ENCODE measurements at regions not wholly inside any gene's neighbourhood (a gene's known extent, or its start where the extent isn't known, plus 50 kb on each side); places are given as distances from the start of the nearest gene placed in this dataset.

DNA sequence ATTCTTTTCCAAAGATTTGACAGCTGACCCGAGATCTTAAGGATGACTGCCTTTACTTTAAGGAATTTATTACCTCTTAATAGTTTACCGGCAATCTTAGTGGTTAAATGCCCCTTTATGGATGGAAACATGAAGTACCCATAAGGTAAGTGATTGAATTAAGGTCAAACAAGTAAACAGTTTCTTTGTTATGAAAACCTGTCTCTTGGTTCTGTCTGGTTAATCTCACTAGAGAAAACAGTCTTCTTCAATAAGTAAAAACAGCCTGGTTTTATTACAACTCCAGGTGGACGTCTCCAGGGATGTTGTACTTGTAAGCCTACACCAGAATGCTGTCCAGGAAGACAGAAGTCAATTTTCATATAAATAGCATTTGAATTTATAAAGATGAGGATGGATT lies 161.8 kb upstream of the MTPN start:
- no peak overlapping the region for H3K27ac Mint-ChIP-seq (ENCODE audit: unreplicated experiment)
- H3K4me3 Mint-ChIP-seq (ENCODE audit: unreplicated experiment) = no peak overlapping the region
- H3K4me1 Mint-ChIP-seq (ENCODE audit: unreplicated experiment) = peaks cover 9% of the 10 kb centered on the region
- no peaks in the 10 kb centered on the region for H3K36me3 Mint-ChIP-seq (ENCODE audit: unreplicated experiment)
- TF ChIP-seq, protein P1, sequence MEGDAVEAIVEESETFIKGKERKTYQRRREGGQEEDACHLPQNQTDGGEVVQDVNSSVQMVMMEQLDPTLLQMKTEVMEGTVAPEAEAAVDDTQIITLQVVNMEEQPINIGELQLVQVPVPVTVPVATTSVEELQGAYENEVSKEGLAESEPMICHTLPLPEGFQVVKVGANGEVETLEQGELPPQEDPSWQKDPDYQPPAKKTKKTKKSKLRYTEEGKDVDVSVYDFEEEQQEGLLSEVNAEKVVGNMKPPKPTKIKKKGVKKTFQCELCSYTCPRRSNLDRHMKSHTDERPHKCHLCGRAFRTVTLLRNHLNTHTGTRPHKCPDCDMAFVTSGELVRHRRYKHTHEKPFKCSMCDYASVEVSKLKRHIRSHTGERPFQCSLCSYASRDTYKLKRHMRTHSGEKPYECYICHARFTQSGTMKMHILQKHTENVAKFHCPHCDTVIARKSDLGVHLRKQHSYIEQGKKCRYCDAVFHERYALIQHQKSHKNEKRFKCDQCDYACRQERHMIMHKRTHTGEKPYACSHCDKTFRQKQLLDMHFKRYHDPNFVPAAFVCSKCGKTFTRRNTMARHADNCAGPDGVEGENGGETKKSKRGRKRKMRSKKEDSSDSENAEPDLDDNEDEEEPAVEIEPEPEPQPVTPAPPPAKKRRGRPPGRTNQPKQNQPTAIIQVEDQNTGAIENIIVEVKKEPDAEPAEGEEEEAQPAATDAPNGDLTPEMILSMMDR (IDR thresholded peaks at IDR 0.05) = no peak
- DNase-seq (ENCODE audit: extremely low spot score, unreplicated experiment) = no peak
- peaks cover 2% of the 10 kb centered on the region for H3K27me3 Mint-ChIP-seq (ENCODE audit: unreplicated experiment)
- H3K9me3 Mint-ChIP-seq (ENCODE audit: unreplicated experiment) = no peaks in the 10 kb centered on the region

DNA sequence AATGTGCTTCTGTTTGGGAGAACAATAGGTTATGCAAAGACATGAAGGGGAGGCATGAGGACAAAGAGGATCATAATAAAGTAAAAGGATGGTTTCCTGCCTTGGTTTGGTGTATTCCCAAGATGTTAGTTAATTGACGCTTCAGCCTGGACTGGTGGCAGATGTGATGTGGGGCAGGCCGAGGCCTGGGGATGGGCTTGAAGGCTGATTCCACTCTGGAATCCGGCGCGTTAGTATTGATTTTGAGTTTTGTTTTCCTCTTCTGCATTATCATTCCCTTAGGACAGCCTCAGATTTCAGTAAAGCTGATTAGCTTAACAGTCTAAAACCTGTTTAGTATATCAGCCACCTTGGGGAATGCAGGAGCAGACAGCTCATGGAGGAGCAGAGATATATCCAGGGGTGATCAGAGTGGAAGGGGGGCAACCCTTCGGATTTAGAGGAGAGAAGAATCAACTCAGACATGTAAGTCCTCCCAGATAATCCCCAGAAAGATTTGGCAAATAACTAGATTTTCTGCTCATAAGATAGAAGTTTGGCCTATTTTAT lies 159.8 kb upstream of the MTPN start:
- Mint-ChIP-seq H3K27me3 (ENCODE audit: unreplicated experiment) (peaks cover 2% of the 10 kb centered on the region), H3K27ac (ENCODE audit: unreplicated experiment) (no peak overlapping the region), H3K4me3 (ENCODE audit: unreplicated experiment) (no peak overlapping the region), H3K4me1 (ENCODE audit: unreplicated experiment) (peaks cover 17% of the 10 kb centered on the region), H3K36me3 (ENCODE audit: unreplicated experiment) (no peaks in the 10 kb centered on the region), H3K9me3 (ENCODE audit: unreplicated experiment) (no peaks in the 10 kb centered on the region)
- DNase-seq (ENCODE audit: extremely low spot score, unreplicated experiment) = no peak
- TF ChIP-seq, protein P1 (IDR thresholded peaks at IDR 0.05) = no peak

DNA sequence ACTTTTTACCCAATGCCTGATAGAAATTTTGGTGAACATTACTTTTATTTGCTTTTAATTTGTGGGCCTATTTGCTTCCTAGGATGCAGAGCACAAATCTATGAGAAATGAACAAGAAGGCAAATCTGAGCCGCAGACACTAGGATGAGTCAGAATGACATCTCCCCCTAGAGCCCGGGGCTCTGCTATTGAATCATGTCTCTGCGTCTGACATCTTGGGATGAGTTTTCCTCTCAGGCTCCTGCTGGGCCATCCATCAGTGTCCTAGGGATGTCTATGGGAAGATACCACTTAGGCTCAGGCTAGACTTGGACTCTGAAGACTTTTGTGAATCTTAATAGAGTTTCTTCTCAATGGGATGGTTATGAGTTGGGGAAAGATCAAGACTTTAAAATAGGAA lies 157.3 kb upstream of the MTPN start:
- no peak overlapping the region for H3K27ac Mint-ChIP-seq (ENCODE audit: unreplicated experiment)

DNA sequence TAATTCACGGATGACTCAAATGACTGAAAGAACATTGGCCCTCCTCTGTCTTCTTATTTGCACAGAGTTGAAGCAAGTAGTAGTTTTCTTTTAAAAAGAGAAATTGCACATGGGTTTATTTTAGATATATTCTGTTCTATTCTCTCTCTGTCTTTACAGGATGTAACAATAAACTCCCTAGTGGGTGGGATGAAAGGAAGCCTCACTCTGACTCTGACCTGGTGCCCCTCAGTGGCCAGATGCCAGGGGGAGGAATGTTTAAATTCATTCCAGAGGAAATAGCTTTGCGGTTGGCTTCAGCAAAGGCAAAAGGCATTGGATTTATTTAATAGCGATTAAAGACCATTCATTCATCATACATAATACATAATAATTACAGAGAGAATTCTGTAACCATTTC lies 156.4 kb upstream of the MTPN start:
- no peak overlapping the region for H3K4me3 Mint-ChIP-seq (ENCODE audit: unreplicated experiment)
- H3K4me1 Mint-ChIP-seq (ENCODE audit: unreplicated experiment) = peaks cover 17% of the 10 kb centered on the region
- no peaks in the 10 kb centered on the region for H3K9me3 Mint-ChIP-seq (ENCODE audit: unreplicated experiment)
- H3K36me3 Mint-ChIP-seq (ENCODE audit: unreplicated experiment) = no peaks in the 10 kb centered on the region
- H3K27ac Mint-ChIP-seq (ENCODE audit: unreplicated experiment) = peak overlapping the region; percentile 83
- no peaks in the 10 kb centered on the region for H3K27me3 Mint-ChIP-seq (ENCODE audit: unreplicated experiment)
- peak; percentile 88 for DNase-seq (ENCODE audit: extremely low spot score, unreplicated experiment)
- TF ChIP-seq, protein P1 (IDR thresholded peaks at IDR 0.05) = no peak

More for the DNA sequence above, 157.3 kb upstream of the MTPN start:
- Mint-ChIP-seq H3K4me1 (ENCODE audit: unreplicated experiment) (peaks cover 17% of the 10 kb centered on the region), H3K4me3 (ENCODE audit: unreplicated experiment) (no peak overlapping the region), H3K27me3 (ENCODE audit: unreplicated experiment) (no peaks in the 10 kb centered on the region), H3K36me3 (ENCODE audit: unreplicated experiment) (no peaks in the 10 kb centered on the region), H3K9me3 (ENCODE audit: unreplicated experiment) (no peaks in the 10 kb centered on the region)
- TF ChIP-seq, protein P1 (IDR thresholded peaks at IDR 0.05) = no peak
- DNase-seq (ENCODE audit: extremely low spot score, unreplicated experiment) = no peak

DNA sequence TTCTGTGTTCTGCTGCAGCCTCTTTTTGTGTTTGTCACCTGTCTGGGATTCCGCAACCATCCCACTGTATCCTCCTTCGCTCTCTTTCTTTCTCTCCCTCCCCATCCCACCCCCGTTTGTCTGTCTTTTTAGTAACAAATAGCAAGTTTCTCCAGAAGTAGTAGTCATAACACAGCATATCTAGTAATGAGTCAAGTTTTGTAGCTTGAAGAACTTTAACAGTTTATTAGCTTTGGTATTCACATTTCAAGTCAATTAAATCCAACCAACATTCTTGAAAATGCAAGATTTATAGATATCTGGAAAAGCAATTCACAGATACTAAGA lies 154.1 kb upstream of the MTPN start:
- TF ChIP-seq, protein P1 (IDR thresholded peaks at IDR 0.05) = no peak
- Mint-ChIP-seq H3K27ac (ENCODE audit: unreplicated experiment) (no peak overlapping the region), H3K4me1 (ENCODE audit: unreplicated experiment) (peaks cover 17% of the 10 kb centered on the region), H3K9me3 (ENCODE audit: unreplicated experiment) (no peaks in the 10 kb centered on the region), H3K4me3 (ENCODE audit: unreplicated experiment) (no peak overlapping the region), H3K27me3 (ENCODE audit: unreplicated experiment) (peaks cover 3% of the 10 kb centered on the region), H3K36me3 (ENCODE audit: unreplicated experiment) (no peaks in the 10 kb centered on the region)
- DNase-seq (ENCODE audit: extremely low spot score, unreplicated experiment) = no peak

All from osteocyte (in vitro differentiated cells).